ENCODE measurements at regions not wholly inside any gene's neighbourhood (a gene's known extent, or its start where the extent isn't known, plus 50 kb on each side); places are given as distances from the start of the nearest gene placed in this dataset.
"Not testable (repeated sequence)": the region's sequence is repeated elsewhere in the genome, so short reads cannot be mapped to it uniquely, and the experiment has no call there.

DNA sequence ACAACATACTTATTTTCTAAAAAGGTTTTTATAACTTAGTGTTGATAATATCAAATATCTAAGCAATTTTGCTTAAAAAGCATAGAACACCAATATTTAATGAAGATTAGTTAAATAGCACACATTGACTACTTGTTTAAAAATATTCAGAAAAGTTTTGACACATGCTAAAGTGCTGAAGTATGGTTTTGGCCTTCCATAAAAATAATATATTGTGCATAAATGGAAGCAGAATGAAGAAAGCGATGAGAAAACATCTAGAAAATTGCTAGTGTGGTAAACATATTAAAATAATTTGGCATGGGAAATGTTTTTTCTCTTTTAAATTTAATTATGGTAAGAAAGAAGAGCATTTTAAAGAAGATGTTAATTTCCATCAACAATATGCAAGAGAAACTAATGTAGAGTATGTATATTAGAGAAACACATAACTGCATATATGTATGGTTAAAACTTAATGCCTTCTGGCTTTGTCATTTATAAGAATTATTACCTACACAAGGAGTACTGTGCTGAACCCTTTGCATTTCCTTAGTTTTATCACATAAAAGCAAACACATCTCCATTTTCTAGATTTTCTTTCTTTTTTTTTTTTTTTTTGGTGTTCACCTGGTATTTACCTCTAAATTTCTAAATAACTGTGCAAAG is 921.0 kb upstream of the ADAMTS5 start:
- DNase-seq (ENCODE audit: low spot score), result not testable (repeated sequence)

DNA sequence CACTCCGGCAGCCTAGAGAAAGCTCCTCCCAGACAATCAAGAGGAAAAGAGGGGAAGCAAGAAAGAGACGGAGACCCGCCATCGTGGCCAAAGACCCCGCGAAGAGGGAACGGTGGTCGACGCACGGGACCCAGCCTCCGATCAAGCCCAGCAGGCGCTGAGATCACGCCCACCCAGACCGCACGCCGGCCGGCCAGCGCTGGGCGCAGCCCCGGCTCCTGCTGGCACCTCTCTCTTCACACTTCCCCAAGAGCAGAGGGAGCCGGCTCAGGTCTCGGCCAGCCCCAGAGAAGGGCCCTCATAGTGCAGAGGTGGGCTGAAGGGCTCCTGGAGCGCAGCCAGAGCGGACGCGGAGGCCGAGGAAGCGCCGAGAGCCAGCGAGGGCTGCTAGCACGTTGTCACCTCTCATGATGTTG is 918.4 kb upstream of the ADAMTS5 start:
- no peak for DNase-seq (ENCODE audit: low spot score)

DNA sequence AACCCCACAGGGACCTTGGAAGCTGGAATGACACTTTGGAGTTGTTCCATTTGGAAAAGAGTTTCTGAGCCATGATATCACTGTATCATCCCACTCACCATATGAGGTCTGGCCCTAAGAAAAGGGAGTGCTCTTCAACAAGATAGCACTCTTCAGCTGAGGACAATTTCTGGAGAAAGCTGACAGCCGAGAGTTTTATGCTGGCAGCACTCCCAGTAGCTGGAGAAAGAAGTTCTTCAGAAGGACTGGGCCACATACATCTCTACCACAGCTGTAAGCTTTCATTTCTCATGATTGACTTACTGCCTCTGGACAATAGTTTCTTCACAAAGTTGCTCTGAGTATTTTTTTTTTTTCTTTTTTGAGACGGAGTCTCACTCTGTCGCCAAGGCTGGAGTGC is 914.4 kb upstream of the ADAMTS5 start:
- DNase-seq (ENCODE audit: low spot score), result not testable (repeated sequence)

DNA sequence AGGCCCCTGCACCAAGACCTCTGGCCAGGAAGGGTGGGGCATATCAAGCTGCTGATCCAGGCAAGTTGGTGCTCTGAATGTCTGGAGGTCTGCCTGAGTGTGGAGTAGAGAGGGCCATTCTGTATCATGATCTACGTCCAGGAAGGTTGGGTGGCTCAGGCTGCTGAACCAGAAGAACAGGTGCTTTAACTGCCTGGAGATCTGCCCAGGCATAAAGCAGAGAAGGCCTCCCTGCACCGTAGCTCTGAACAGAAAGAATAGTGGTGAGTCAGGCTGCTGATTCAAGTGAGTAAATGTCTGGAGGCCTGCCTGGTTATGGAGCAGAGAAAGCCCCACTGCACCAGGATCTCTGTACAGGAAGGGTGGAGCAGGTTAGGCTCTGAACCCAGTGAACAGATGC is 905.5 kb upstream of the ADAMTS5 start:
- not testable (repeated sequence) for DNase-seq (ENCODE audit: low spot score)

DNA sequence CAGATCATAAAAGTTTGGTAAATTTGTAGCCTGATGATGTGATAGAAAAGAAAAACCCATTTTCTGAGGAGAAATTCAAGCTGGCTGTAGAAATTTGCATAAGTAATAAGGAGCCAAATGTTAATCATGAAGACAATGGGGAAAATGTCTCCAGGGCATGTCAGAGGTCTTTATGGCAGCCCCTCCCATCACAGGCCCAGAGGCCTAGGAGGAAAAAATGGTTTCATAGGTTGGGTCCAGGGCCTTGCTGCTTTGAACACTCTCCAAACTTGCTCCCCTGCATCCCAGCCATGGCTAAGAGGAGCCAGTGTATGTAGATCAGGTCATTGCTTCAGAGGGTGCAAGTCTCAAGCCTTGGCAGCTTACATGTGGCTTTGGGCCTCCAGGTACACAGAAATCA is 903.9 kb upstream of the ADAMTS5 start:
- not testable (repeated sequence) for DNase-seq (ENCODE audit: low spot score)

DNA sequence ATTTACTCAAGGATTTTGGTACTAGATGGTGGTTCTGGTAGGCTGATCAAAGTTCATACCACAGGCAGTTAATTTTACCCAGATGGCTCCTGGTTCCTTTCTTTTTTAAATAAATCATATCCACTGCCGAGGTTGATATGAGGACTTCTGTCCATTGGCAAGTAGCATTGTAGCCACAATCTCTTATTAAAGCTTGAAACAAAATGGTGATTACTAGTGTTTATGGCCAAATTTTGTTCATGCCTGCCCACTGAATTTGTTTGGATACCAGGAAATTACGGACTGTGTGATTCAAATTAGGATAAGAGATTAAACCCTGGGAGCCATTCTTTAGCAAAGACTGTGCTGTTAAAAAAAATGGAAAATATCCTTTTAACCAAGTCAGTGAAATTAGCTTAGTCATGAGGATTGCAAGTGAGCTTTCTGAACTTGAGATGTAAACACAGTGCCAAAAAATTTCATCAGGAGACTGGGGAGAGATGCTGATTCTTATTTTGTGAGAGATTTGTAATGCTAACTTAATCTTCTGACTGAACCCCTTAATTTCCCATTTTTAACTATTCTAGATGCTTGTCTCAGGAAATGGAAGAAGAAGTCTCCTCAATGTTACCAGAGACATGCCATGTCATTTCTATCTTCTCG is 893.5 kb upstream of the ADAMTS5 start:
- DNase-seq (ENCODE audit: low spot score), result not testable (repeated sequence)

DNA sequence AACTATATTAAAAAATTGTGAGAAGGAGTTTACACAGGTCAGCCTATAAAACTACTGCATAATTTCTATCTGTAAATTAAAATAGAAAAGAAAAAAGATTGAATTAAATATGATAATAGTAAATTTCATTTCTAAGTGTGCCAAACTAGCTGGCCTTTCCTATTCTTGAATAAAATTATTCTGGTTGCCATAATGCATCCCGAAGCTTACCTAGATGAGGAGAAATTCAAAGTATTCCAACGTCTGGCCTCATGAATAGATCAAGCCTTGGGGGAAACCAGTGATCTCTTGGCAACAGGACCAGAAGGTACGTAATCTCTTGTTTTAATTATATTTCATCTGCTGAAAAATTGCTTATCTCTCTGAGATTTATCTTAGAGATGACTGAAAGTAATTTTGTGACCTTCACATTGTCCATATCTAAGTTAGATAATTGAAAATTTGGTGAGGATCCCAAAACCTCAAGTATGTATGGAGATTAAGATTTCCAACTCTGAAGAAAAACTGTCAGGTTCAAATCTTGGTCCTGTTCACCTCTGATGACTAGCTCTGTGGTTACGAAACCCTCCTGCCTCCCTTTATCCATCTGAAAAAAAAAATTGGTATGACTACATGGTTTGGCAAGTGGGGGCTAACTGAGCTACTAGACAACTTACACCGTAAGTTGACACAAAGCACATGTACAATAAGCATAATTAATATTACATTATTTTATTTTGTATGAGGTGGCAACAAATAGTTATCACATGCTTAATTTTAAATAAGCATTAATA is 891.4 kb upstream of the ADAMTS5 start:
- DNase-seq (ENCODE audit: low spot score), result not testable (repeated sequence)

DNA sequence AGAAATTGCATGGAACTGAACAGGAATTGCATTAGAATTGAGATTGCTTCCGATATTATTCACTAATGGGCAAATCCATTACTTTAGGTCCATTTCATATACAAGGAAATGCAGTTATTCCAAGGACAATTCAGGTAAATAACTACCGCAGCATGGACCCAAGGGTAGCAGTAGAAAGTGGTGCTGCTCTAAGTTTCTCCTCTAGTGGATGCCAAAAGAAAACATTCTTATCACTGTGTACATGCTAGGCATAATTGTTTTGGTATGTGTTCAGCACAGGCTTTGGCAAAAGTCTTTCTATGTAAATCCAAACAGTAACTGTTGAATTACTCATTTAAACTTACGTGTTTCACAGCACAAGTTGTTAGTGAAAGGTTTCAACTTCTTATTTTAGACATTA is 890.1 kb upstream of the ADAMTS5 start:
- not testable (repeated sequence) for DNase-seq (ENCODE audit: low spot score)

DNA sequence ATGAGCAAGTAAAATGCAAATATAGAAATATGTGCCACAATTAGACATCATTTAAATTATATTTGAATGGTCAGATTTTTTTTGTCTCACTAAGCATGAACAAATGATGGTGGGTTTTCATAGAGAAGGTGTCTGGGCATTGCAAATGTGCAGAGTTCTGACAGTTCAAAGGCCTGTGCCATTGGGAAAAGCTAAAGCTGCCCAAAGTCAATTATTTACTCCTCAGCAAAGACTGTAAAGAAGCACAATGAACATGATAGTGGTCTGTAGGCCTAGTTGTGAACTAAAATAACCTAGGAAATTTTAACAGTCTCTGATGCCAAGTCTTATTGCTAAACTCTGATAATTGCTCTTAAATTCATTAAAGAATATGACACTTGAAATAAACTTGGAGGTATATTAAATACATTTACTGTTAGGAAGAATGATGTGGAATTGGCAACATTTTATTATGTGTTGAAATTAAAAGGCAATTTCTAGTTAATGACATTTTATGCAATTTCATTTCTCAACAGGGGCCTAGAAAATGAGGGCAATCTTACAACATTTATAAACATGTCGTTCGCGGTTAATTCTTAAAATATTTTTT is 874.3 kb upstream of the ADAMTS5 start:
- DNase-seq (ENCODE audit: low spot score), result no peak

DNA sequence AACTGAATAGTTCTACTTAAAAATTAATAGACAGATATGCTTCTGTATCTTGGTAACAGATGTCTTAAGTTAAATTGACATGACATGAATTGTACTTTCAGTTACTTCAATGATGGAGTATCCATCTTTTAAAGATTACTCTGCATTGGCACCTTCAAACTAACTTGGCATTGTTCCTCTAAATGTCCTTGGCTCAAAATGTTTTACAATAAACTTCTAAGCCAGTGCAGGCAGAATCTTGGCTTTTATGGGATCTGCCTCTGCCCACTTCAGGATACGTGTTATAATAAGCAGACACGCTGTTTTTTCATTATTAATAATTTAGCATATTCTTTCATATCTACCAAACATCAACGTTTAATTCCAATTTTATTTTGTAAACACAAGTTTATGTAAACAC is 873.4 kb upstream of the ADAMTS5 start:
- no peak for DNase-seq (ENCODE audit: low spot score)

DNA sequence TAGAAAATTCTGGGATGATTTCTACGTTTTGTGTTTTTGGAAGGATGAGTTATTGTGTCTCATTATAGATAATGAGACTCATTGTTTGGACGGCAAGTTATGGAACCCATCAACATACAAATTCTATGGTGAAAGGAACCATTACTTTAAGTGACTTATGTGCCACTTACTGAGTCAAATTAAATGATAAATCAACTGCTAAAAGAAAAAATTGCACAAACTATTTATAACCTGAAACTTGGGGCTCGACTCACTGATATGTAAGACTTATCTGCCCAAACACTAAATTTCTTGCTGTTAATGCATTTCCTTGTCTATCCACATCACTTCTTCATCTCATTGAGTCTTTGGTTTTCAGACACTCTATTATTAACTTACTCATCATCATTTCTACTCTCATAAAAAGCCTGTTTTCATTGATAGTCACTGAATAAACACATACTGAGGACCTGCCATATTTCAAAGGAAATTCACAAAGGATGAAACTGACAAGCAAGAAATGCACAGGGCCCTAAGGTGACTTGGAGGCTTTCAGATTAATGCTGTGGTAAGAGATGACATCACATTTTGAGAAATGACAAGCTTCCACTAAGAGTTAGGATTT is 872.7 kb upstream of the ADAMTS5 start:
- DNase-seq (ENCODE audit: low spot score), result no peak

DNA sequence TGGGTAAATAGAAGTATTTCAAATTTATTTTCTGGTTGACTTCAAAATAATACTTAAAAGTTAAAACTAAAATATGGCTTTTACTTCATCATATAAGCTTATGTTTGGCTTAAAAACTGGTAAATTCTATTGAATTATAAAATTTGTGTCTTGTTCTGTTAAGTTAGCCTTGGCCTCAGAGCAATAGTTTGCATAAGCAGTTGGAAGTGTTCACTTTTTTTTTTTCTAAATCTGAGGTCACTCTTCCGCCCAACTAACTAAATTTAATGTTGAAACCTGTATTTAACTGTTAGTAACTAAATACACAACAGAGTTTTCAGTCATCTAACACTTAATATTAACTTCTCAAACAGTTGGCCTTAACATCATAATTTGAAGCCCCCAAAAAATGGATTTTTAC is 871.7 kb upstream of the ADAMTS5 start:
- DNase-seq (ENCODE audit: low spot score), result no peak

DNA sequence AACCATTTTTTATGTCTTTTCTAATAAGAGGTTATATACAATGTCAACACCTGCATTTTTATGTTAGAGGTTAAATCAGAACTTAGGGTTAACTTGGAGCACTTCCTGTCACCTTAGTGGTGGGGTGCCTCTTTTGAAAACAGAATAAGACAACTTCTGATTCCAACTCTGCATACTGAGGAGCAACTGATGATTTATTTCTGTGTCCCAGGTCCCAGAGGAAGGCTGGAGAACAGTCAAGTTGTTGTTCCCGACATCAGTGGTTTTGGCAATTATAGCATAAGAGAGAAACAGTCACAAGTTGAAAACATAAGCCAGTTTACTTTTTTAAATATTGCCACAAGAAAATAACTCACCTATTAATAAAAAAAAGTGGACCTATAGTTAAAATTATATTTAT is 871.0 kb upstream of the ADAMTS5 start:
- DNase-seq (ENCODE audit: low spot score), result no peak

DNA sequence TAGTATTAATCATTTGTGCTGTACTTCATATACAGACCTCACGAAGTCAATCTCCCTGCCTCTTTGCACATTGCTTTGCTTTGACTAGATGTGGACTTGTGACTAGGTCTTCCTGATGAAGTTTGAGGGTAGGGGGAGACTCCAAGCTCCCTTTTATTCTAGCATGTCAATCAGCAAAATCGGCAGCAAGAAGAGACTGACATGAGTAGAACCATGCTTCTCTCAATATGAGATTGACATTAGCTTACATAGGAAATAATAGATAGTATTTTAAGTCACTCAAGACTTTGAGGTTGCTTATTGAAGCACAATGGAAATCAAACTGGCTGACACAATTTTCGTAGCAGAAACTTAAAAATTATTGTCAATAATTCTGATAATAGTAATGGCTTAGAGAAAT is 866.4 kb upstream of the ADAMTS5 start:
- DNase-seq (ENCODE audit: low spot score), result no peak

DNA sequence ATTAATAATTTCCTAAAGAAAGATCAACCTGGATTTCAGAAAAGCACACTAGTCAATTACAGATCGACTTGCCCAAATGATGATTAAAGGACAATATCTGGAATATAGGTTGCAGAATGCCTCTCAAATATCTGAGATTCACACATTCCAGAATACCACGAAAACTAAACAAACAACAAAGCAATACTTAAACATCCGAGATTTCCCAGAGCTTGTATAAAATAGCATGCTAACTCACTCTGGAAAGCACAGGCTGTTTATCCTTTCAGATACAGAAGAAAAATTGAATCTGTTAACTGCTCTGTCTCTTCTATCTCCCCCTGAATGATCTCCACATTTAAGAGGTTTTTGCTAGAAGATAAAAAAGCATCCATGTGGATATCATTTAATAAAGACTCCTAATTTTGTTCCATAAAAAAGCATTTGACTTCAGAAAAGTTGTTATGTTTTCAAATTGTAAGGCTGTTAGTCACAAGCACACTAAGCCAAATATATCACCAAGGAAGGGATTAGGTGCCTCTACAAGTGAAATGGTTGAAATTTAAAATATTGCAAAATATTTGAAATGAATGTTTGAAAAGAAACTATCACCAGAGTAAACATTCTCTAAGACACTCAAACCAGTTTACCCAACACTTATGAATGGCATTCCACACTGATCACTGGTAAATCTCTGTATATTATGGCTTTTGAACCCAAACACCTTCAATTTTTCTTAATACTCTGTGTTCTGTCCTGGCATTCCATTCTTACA is 865.1 kb upstream of the ADAMTS5 start:
- peak; percentile 19 for DNase-seq (ENCODE audit: low spot score)

DNA sequence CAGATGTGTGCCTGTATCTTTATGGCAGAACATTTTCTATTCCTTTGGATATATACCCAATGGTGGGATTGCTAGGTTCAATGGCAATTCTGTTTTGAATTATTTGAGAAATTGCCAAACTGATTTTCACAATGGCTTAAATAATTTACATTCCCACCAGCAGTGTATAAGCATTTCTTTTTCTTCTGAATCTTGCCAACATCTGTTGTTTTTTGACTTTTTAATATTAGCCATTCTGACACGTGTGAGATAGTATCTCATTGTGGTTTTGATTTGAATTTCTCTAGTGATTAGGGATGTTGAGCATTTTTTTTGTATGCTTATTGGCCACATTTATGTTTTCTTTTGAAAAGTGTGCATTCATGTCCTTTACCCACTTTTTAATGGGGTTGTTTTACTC is 864.3 kb upstream of the ADAMTS5 start:
- DNase-seq (ENCODE audit: low spot score), result no peak

DNA sequence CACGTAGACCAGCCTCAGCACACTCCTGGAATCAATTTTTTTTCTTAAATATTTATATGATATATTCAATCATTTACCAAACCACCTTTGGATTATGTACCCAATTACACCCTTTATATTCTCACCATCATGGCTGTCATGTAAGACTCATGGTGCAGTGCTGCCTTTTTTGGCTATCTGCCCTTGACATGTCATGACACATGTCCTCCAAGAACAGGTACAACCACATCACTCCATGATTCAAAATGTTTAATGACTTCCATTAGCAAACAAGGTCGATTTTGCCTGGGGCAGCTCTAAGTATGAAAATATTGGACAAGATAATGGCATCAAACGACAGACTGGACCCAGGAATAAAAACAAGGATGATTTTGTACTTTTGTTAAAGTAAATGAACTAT is 861.1 kb upstream of the ADAMTS5 start:
- DNase-seq (ENCODE audit: low spot score), result no peak

DNA sequence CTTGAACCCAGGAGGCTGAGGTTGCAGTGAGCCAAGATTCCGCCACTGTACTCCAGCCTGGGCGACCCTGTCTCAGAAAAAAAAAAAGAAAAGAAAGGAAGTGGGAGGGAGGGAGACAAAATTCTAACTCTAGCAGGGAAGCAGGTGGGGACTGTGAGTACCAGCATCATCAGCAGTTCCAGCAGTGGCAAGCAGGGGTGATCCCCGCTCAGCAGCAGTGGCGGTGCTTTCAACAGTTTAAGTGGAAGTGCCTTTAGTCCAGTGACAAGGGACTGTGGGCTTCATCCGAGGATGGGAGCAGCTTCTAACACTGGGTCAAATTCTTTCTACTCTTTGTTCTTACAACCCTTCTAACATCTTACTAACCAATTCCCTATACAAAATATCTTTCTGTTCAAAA is 858.1 kb upstream of the ADAMTS5 start:
- DNase-seq (ENCODE audit: low spot score), result no peak

DNA sequence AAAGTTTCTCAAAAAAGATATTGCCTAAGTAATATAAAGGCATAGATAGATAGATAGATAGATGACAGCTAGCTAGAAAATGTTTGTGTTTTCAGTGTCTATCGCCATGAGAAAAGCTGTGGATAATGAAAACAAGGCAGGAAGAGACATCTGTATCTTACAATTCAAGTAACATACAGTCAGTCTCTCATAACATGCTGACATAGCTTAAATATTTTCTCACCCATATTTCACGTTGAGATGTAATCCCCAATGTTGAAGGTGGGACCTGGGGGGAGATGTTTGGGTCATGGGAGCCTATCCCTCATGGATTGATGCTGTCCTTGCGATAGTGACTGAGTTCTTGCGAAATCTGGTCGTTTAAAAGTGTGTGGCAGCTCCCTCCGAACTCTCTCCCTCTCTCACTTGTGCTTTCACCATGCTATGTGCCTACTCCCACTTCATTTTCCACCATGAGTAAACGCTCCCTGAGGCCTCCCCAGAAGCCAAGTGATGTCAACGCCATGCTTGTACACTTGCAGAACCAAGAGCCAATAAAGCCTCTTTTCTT is 856.8 kb upstream of the ADAMTS5 start:
- no peak for DNase-seq (ENCODE audit: low spot score)

DNA sequence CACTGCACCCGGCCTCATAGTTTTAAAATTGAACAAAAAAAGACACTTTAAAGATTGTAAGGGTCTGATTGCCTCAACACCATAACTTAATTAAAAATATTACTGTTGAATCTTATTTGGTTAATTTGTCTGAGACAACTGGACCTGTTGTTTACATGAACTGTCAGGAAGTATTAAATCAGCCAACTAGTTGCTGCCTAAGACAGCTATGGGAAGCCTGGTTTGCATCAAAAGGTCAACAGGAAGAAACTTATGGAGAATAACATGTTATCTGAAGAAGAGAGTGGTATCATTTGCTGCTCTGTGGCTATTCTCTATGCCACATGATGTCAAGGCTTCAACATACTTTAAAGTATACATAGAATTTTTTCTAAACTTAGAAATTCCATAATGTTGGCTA is 853.5 kb upstream of the ADAMTS5 start:
- no peak for DNase-seq (ENCODE audit: low spot score)

DNA sequence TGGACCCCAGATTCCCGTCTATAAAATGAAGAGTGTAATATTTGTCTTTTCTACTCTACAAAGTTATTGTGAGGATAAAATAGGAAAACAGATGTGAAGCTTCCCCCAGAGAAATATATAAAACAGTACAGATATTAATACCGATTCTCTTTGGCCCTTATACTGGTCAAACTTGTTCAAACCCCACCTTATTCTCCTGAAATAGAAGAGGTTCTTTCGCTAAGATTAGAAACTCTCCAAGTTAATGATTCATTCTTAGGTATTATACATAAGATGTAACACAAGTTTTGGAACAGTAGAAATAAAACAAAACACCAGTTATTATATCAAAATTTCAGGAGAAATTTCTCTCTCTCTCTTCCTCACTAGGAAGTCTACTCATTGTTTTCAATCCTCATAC is 852.4 kb upstream of the ADAMTS5 start:
- DNase-seq (ENCODE audit: low spot score), result no peak

DNA sequence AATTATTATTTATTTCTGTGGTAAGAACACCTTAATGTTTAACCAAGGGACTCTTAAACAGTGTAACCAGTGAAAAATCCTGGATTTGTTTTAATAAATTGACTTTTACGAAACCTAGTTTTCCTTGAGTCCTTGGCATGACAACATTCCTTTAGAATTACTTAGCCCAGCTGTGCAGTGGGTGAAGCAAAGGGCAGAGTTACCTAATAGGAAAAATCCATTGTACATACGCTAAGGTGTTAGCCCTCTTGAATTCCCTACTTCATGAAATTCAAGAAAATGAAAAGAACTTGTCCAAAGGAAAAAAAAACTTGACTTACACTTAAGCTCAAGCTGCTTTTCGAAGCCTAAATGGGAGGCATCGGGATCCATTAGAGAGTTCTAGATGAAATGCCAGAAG is 852.0 kb upstream of the ADAMTS5 start:
- DNase-seq (ENCODE audit: low spot score), result no peak

All from hepatic stellate cell (primary cell).